ENCODE measurements at regions not wholly inside any gene's neighbourhood (a gene's known extent, or its start where the extent isn't known, plus 50 kb on each side); places are given as distances from the start of the nearest gene placed in this dataset.
"Not testable (repeated sequence)": the region's sequence is repeated elsewhere in the genome, so short reads cannot be mapped to it uniquely, and the experiment has no call there.

- DNase-seq (ENCODE audit: extremely low spot score): no peak
- ChIA-PET POLR2A (no interaction called here), CTCF (no interaction called here)
- TF ChIP-seq FOXM1 (IDR thresholded peaks at IDR 0.05; ENCODE audit: borderline replicate concordance): no peak
- no peak for TF ChIP-seq FOXK2 (IDR thresholded peaks at IDR 0.05)
- TF ChIP-seq CTBP1 (IDR thresholded peaks at IDR 0.05; ENCODE audit: borderline replicate concordance): no peak
- TF ChIP-seq FOXA1 (IDR thresholded peaks at IDR 0.05): no peak
Measured at GRCh38 chr7:81449105-81449504, 320.7 kb downstream of the HGF start.

- ChIA-PET POLR2A (no interaction called here), CTCF (interaction anchor here (0.6 kb wide), 2 partner anchors 13 to 22 kb away, joined by 3 to 4 read pairs; no protein-coding TSS in a partner anchor)
- no peak for TF ChIP-seq ZNF384 (IDR thresholded peaks at IDR 0.05)
- no peak for TF ChIP-seq L3MBTL2 (conservative IDR thresholded peaks at IDR 0.05)
- TF ChIP-seq TARDBP (IDR thresholded peaks at IDR 0.05): no peak
- peak; percentile 15; the same call in 1 of the 2 replicates for TF ChIP-seq PKNOX1 (IDR thresholded peaks at IDR 0.05)
- TF ChIP-seq FOXK2 (IDR thresholded peaks at IDR 0.05): no peak
- no peak for TF ChIP-seq ARNT (IDR thresholded peaks at IDR 0.05)
- peak; percentile 41 for DNase-seq (ENCODE audit: extremely low spot score)
Measured at GRCh38 chr7:81447351-81447952, 322.4 kb downstream of the HGF start.

- DNase-seq (ENCODE audit: extremely low spot score): no peak
- ChIA-PET CTCF (no interaction called here), POLR2A (no interaction called here)
- TF ChIP-seq FOXA1 (IDR thresholded peaks at IDR 0.05) (no peak), NFRKB (IDR thresholded peaks at IDR 0.05) (no peak), ARNT (IDR thresholded peaks at IDR 0.05) (no peak), HDGF (IDR thresholded peaks at IDR 0.05; ENCODE audit: borderline replicate concordance) (no peak), SUZ12 (IDR thresholded peaks at IDR 0.05) (no peak), L3MBTL2 (conservative IDR thresholded peaks at IDR 0.05) (no peak), FOXK2 (IDR thresholded peaks at IDR 0.05) (no peak), FOXM1 (IDR thresholded peaks at IDR 0.05; ENCODE audit: borderline replicate concordance) (no peak), SP1 (IDR thresholded peaks at IDR 0.05) (no peak), LEF1 (IDR thresholded peaks at IDR 0.05; ENCODE audit: borderline replicate concordance) (no peak), ZNF384 (IDR thresholded peaks at IDR 0.05) (no peak), TARDBP (IDR thresholded peaks at IDR 0.05) (no peak)
Measured at GRCh38 chr7:81446212-81446611, 323.6 kb downstream of the HGF start.

GRCh38 chr7:81445462-81445861 is 324.4 kb downstream of the HGF start:
- POLR2A ChIA-PET: no interaction called here
- TF ChIP-seq FOXA1 (IDR thresholded peaks at IDR 0.05) (no peak), ELF4 (IDR thresholded peaks at IDR 0.05) (no peak), L3MBTL2 (conservative IDR thresholded peaks at IDR 0.05) (no peak), HDGF (IDR thresholded peaks at IDR 0.05; ENCODE audit: borderline replicate concordance) (no peak), FOXK2 (IDR thresholded peaks at IDR 0.05) (no peak), BHLHE40 (IDR thresholded peaks at IDR 0.05; ENCODE audit: borderline replicate concordance) (no peak), ARNT (IDR thresholded peaks at IDR 0.05) (no peak), SP1 (IDR thresholded peaks at IDR 0.05) (no peak)
- no peak for DNase-seq (ENCODE audit: extremely low spot score)
- CTCF ChIA-PET: no interaction called here

- no peak for DNase-seq (ENCODE audit: extremely low spot score)
- CTCF ChIA-PET: no interaction called here
- POLR2A ChIA-PET: no interaction called here
- TF ChIP-seq FOXA1 (IDR thresholded peaks at IDR 0.05): no peak
- no peak for TF ChIP-seq L3MBTL2 (conservative IDR thresholded peaks at IDR 0.05)
- TF ChIP-seq ELF4 (IDR thresholded peaks at IDR 0.05): no peak
- TF ChIP-seq FOXK2 (IDR thresholded peaks at IDR 0.05): no peak
- no peak for TF ChIP-seq PKNOX1 (IDR thresholded peaks at IDR 0.05)
- TF ChIP-seq LEF1 (IDR thresholded peaks at IDR 0.05; ENCODE audit: borderline replicate concordance): no peak
- no peak for TF ChIP-seq HDGF (IDR thresholded peaks at IDR 0.05; ENCODE audit: borderline replicate concordance)
- no peak for TF ChIP-seq NFRKB (IDR thresholded peaks at IDR 0.05)
- no peak for TF ChIP-seq TARDBP (IDR thresholded peaks at IDR 0.05)
- TF ChIP-seq BHLHE40 (IDR thresholded peaks at IDR 0.05; ENCODE audit: borderline replicate concordance): no peak
- no peak for TF ChIP-seq SP1 (IDR thresholded peaks at IDR 0.05)
- no peak for TF ChIP-seq ARNT (IDR thresholded peaks at IDR 0.05)
- TF ChIP-seq FOXM1 (IDR thresholded peaks at IDR 0.05; ENCODE audit: borderline replicate concordance): no peak
Measured at GRCh38 chr7:81441750-81442149, 328.1 kb downstream of the HGF start.

GRCh38 chr7:81439591-81439990 is 330.3 kb downstream of the HGF start:
- CTCF ChIA-PET: interaction anchor here (0.6 kb wide), 1 partner anchor 8 kb away, joined by 4 read pairs; no protein-coding TSS in a partner anchor
- no peak for DNase-seq (ENCODE audit: extremely low spot score)
- POLR2A ChIA-PET: no interaction called here
- TF ChIP-seq SUZ12 (IDR thresholded peaks at IDR 0.05) (no peak), HDGF (IDR thresholded peaks at IDR 0.05; ENCODE audit: borderline replicate concordance) (no peak), SP1 (IDR thresholded peaks at IDR 0.05) (no peak), ZNF384 (IDR thresholded peaks at IDR 0.05) (no peak), BHLHE40 (IDR thresholded peaks at IDR 0.05; ENCODE audit: borderline replicate concordance) (no peak), ELF4 (IDR thresholded peaks at IDR 0.05) (no peak), FOXK2 (IDR thresholded peaks at IDR 0.05) (no peak), CTBP1 (IDR thresholded peaks at IDR 0.05; ENCODE audit: borderline replicate concordance) (no peak), FOXM1 (IDR thresholded peaks at IDR 0.05; ENCODE audit: borderline replicate concordance) (no peak), PKNOX1 (IDR thresholded peaks at IDR 0.05) (no peak), ARNT (IDR thresholded peaks at IDR 0.05) (no peak), LEF1 (IDR thresholded peaks at IDR 0.05; ENCODE audit: borderline replicate concordance) (no peak), FOXA1 (IDR thresholded peaks at IDR 0.05) (no peak), L3MBTL2 (conservative IDR thresholded peaks at IDR 0.05) (no peak), TARDBP (IDR thresholded peaks at IDR 0.05) (no peak), NFRKB (IDR thresholded peaks at IDR 0.05) (no peak)

GRCh38 chr7:81437160-81437559 is 332.7 kb downstream of the HGF start:
- DNase-seq (ENCODE audit: extremely low spot score); CTCF ChIA-PET; POLR2A ChIA-PET: not testable (repeated sequence)

Data from HEK293T (cell line).